WTC11 (cell line): ENCODE measurements at regions not wholly inside any gene's neighbourhood (a gene's known extent, or its start where the extent isn't known, plus 50 kb on each side); places are given as distances from the start of the nearest gene placed in this dataset.

Experiments used
- ATAC-seq: fragments of 200-7000 bp; cut with Tn5 transposase; 2 replicates; pipeline ENCODE4 v1.10.0; 2021; ENCODE audit warnings: mild to moderate bottlenecking, moderate library complexity
- CTCF ChIA-PET: fragments of 300-600 bp; sonication (Branson Sonifier 250); formaldehyde crosslinking; loops from one replicate; lab custom pipeline; 2021; ENCODE audit warnings: antibody characterized with exemption; lab: Charles Lee
- POLR2A ChIA-PET: fragments of 350-600 bp; sonication (Branson Sonifier 250); formaldehyde crosslinking; loops from one replicate; lab custom pipeline; 2021; ENCODE audit warnings: antibody characterized with exemption; lab: Charles Lee
- DNase-seq: peaks from one replicate; pipeline ENCODE4 v3.0.0; 2021; ENCODE audit warnings: low spot score
- H3K27ac Mint-ChIP-seq: 2 replicates; pipeline ENCODE4 v1.8.0; 2021; ENCODE audit warnings: mixed read lengths
- H3K27me3 Mint-ChIP-seq: 2 replicates; pipeline ENCODE4 v1.8.0; 2021; ENCODE audit warnings: low read depth, mild to moderate bottlenecking, moderate library complexity, mixed read lengths
- H3K36me3 Mint-ChIP-seq: 2 replicates; pipeline ENCODE4 v1.8.0; 2021; ENCODE audit warnings: mixed read lengths
- H3K4me1 Mint-ChIP-seq: 2 replicates; pipeline ENCODE4 v1.8.0; 2022; ENCODE audit warnings: mixed read lengths
- H3K4me3 Mint-ChIP-seq: 2 replicates; pipeline ENCODE4 v1.8.0; 2021; ENCODE audit warnings: mild to moderate bottlenecking, moderate library complexity, mixed read lengths
- H3K9me3 Mint-ChIP-seq: 2 replicates; pipeline ENCODE4 v1.8.0; 2021; ENCODE audit warnings: mixed read lengths
- CBFB ChIP-seq: sonication (generic); formaldehyde crosslinking; IDR thresholded peaks from 2 replicates; pipeline ENCODE4 v1.8.1; 2022; ENCODE audit warnings: mild to moderate bottlenecking, low read depth, missing genetic modification reagents
- EMX1 ChIP-seq: fragments of 250-450 bp; sonication (Bioruptor Pico); IDR thresholded peaks from 2 replicates; pipeline ENCODE4 v1.8.0; 2021; ENCODE audit warnings: mild to moderate bottlenecking
- ETV6 ChIP-seq: sonication (generic); formaldehyde crosslinking; IDR thresholded peaks from 2 replicates; pipeline ENCODE4 v1.8.1; 2022; ENCODE audit warnings: mild to moderate bottlenecking, missing genetic modification reagents
- FOXJ3 ChIP-seq: sonication (generic); formaldehyde crosslinking; IDR thresholded peaks from 2 replicates; pipeline ENCODE4 v1.9.0; 2021; ENCODE audit warnings: missing genetic modification reagents, mild to moderate bottlenecking, borderline replicate concordance
- FOXK1 ChIP-seq: sonication (generic); formaldehyde crosslinking; IDR thresholded peaks from 2 replicates; pipeline ENCODE4 v1.8.0; 2022; ENCODE audit warnings: mild to moderate bottlenecking, moderate library complexity, missing genetic modification reagents
- HMGXB4 ChIP-seq: sonication (generic); formaldehyde crosslinking; IDR thresholded peaks from 2 replicates; pipeline ENCODE4 v1.8.1; 2023; ENCODE audit warnings: mild to moderate bottlenecking, moderate library complexity, missing genetic modification reagents
- NR2C2 ChIP-seq: sonication (generic); formaldehyde crosslinking; IDR thresholded peaks from 2 replicates; pipeline ENCODE4 v1.8.0; 2022; ENCODE audit warnings: mild to moderate bottlenecking, missing genetic modification reagents
- NR3C1 ChIP-seq: sonication (generic); formaldehyde crosslinking; conservative IDR thresholded peaks from 2 replicates; pipeline ENCODE4 v1.8.1; 2023; ENCODE audit warnings: low read depth, mild to moderate bottlenecking, missing genetic modification reagents
- PRDM15 ChIP-seq: sonication (generic); formaldehyde crosslinking; IDR thresholded peaks from 2 replicates; pipeline ENCODE4 v1.8.0; 2022; ENCODE audit warnings: missing genetic modification reagents
- PREB ChIP-seq: sonication (generic); formaldehyde crosslinking; IDR thresholded peaks from 2 replicates; pipeline ENCODE4 v1.8.1; 2022; ENCODE audit warnings: mild to moderate bottlenecking, missing genetic modification reagents, moderate library complexity, borderline replicate concordance
- PRRX2 ChIP-seq: fragments of 250-450 bp; sonication (Bioruptor Pico); IDR thresholded peaks from 2 replicates; pipeline ENCODE4 v1.8.0; 2021; ENCODE audit warnings: mild to moderate bottlenecking
- SP1 ChIP-seq: sonication (generic); formaldehyde crosslinking; conservative IDR thresholded peaks from 2 replicates; pipeline ENCODE4 v1.8.1; 2022; ENCODE audit warnings: missing genetic modification reagents
- USF1 ChIP-seq: sonication (generic); formaldehyde crosslinking; IDR thresholded peaks from 2 replicates; pipeline ENCODE4 v1.8.0; 2022; ENCODE audit warnings: mild to moderate bottlenecking, missing genetic modification reagents
- ZNF138 ChIP-seq: sonication (generic); formaldehyde crosslinking; conservative IDR thresholded peaks from 2 replicates; pipeline ENCODE4 v1.8.1; 2022; ENCODE audit warnings: mild to moderate bottlenecking, moderate library complexity, missing genetic modification reagents
- ZNF416 ChIP-seq: fragments of 250-450 bp; sonication (Bioruptor Pico); IDR thresholded peaks from 2 replicates; pipeline ENCODE4 v1.9.0; 2021; ENCODE audit warnings: mild to moderate bottlenecking, inconsistent platforms
- TF ChIP-seq, protein P1 (sequence below): sonication (generic); formaldehyde crosslinking; IDR thresholded peaks from 2 replicates; pipeline ENCODE4 v1.8.0; 2023; ENCODE audit warnings: missing genetic modification reagents
- TF ChIP-seq, protein P2 (sequence below): sonication (generic); formaldehyde crosslinking; IDR thresholded peaks from 2 replicates; pipeline ENCODE4 v1.8.0; 2022; ENCODE audit warnings: mild to moderate bottlenecking, missing genetic modification reagents

DNA sequence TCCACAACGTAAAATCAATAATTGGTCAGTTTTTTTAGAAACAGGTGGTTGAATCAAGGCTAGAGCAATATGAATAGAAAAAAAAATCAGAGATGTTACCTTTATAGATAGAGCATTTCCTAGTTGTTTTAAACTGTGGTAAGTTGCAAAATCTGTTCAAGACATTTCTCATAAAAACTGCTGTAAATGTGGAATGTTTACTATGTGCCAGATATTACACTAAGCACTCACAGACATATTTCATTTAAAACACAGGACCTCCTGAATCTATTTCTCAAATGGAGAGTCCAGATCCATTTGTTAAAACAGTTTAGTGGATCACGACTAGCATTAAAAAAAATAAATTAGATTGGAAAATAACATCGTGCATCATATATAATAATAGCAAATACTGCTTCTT is 570.0 kb upstream of the ZNF608 start (continued):
- TF ChIP-seq, protein P1, sequence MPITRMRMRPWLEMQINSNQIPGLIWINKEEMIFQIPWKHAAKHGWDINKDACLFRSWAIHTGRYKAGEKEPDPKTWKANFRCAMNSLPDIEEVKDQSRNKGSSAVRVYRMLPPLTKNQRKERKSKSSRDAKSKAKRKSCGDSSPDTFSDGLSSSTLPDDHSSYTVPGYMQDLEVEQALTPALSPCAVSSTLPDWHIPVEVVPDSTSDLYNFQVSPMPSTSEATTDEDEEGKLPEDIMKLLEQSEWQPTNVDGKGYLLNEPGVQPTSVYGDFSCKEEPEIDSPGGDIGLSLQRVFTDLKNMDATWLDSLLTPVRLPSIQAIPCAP = no peak
- no peak for TF ChIP-seq CBFB (CRISPR knock-in tag)
- TF ChIP-seq HMGXB4 (CRISPR knock-in tag) = no peak
- no peak for TF ChIP-seq PREB
- no peak for TF ChIP-seq ZNF138 (CRISPR knock-in tag)
- TF ChIP-seq PRRX2 (CRISPR knock-in tag) = no peak
- no peak for TF ChIP-seq SP1 (CRISPR knock-in tag)
- no peak for TF ChIP-seq NR2C2 (CRISPR knock-in tag)

- no peak for TF ChIP-seq PRDM15 (CRISPR knock-in tag)
- TF ChIP-seq, protein P1 = no peak
- TF ChIP-seq EMX1 (CRISPR knock-in tag) = no peak
- no peak for TF ChIP-seq USF1
- TF ChIP-seq ETV6 (CRISPR knock-in tag) = no peak
- TF ChIP-seq ZNF416 (CRISPR knock-in tag) = no peak
- no peak for TF ChIP-seq NR3C1 (CRISPR knock-in tag)
- no peak for TF ChIP-seq FOXJ3
- TF ChIP-seq, protein P2, sequence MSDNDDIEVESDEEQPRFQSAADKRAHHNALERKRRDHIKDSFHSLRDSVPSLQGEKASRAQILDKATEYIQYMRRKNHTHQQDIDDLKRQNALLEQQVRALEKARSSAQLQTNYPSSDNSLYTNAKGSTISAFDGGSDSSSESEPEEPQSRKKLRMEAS (CRISPR knock-in tag) = no peak
- TF ChIP-seq FOXK1 = no peak
- H3K27me3 Mint-ChIP-seq = peaks cover 4% of the 10 kb centered on the region; the same call in 1 of the 2 replicates
- peaks cover 33% of the 10 kb centered on the region for H3K36me3 Mint-ChIP-seq
- H3K9me3 Mint-ChIP-seq = peaks cover 32% of the 10 kb centered on the region
- CTCF ChIA-PET = no interaction called here
- POLR2A ChIA-PET = no interaction called here
- 0 out of 2 replicates have a peak overlapping the region, but pooled peaks have one; percentile 50 for H3K4me3 Mint-ChIP-seq
- no peak for ATAC-seq
- no peak overlapping the region for H3K27ac Mint-ChIP-seq
- H3K4me1 Mint-ChIP-seq = peaks cover 35% of the 10 kb centered on the region
- no peak for DNase-seq
These were observed 570.6 kb upstream of the ZNF608 start for GRCh38 chr5:125316915-125317535.
